ENCODE measurements at regions not wholly inside any gene's neighbourhood (a gene's known extent, or its start where the extent isn't known, plus 50 kb on each side); places are given as distances from the start of the nearest gene placed in this dataset.
"Not testable (repeated sequence)": the region's sequence is repeated elsewhere in the genome, so short reads cannot be mapped to it uniquely, and the experiment has no call there.

- no peak for DNase-seq
Measured at GRCh38 chr18:39299152-39299551, 1733.6 kb upstream of the CELF4 start.

DNA sequence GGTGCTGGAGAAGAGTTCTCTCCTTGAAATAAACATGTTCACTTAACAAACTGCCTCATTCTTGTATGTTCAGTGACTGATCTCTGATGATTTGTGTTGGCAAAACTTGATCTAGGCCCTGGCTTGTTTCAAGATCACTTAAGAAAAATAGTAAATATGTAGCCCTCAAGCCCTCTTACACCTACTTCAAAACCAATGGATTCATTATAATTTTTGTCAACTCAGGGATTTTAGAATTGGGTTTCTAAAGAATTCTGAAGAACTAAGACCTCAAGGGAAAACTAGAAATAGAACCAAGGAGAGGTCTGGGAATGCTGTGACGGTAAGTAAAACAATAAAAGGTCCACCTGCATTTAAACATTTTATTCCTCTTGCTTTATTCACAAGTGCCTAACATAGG, 1731.6 kb upstream of the CELF4 start:
- DNase-seq: no peak

DNA sequence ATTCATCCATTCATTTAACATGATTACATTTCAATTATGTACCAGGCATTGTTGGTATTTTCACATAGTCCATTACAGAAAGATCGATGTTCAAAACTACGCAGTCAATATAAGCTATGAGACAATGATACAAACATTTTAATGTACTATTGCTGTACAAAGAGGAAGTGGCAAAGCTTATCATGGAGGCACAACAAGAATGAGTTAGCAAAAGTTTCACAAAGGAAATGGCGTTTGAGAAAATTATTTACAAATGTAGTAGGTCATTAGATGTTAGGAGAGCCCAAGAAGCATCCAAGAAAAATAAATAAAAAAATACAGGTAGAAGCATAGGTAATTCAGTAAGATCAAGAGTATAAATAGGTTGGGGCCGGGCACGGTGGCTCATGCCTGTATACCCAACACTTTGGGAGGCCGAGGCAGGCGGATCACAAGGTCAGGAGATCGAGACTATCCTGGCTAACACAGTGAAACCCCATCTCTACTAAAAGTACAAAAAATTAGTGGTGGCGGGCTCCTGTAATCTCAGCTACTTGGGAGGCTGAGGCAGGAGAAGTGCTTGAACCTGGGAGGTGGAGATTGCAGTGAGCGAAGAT, 1730.8 kb upstream of the CELF4 start:
- DNase-seq: no peak

- no peak for DNase-seq
Measured at GRCh38 chr18:39276764-39277163, 1711.2 kb upstream of the CELF4 start.

GRCh38 chr18:39274535-39274934, 1708.9 kb upstream of the CELF4 start:
- DNase-seq: no peak

GRCh38 chr18:39272230-39272629, 1706.6 kb upstream of the CELF4 start:
- no peak for DNase-seq

- DNase-seq: no peak
Measured at GRCh38 chr18:39271654-39272053, 1706.1 kb upstream of the CELF4 start.

GRCh38 chr18:39260565-39260964, 1695.0 kb upstream of the CELF4 start:
- no peak for DNase-seq

- no peak for DNase-seq
Measured at GRCh38 chr18:39259736-39260135, 1694.1 kb upstream of the CELF4 start.

GRCh38 chr18:39244242-39244641, 1678.6 kb upstream of the CELF4 start:
- no peak for DNase-seq

GRCh38 chr18:39241534-39241933, 1675.9 kb upstream of the CELF4 start:
- DNase-seq: no peak

GRCh38 chr18:39238981-39239660, 1673.5 kb upstream of the CELF4 start:
- no peak for DNase-seq

DNA sequence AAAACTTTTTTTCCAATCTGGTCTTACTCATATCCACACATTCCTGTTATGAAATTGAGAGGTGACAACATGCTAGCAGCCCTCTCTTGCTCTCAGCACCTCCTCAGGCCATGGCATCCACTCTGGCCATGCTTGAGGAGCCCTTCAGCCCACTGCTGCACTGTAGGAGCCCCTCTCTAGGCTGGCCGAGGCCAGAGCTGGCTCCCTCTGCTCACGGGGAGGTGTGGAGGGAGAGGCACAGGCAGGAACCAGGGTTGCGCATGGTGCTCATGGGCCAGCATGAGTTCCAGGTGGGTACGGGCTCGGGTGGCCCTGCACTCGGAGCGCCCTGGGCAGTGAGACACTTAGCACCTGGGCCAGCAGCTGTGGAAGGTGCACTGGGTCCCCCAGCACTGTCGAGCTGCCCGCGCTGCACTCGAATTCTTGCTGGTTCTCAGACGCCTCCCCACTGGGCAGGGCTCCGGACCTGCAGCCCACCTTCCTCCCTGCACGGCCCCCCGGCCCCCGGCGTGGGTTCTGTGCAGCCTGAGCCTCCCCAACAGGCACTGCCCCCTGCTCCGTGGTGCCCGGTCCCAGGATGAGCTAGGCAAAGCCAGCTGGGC, 1669.6 kb upstream of the CELF4 start:
- DNase-seq: no peak

DNA sequence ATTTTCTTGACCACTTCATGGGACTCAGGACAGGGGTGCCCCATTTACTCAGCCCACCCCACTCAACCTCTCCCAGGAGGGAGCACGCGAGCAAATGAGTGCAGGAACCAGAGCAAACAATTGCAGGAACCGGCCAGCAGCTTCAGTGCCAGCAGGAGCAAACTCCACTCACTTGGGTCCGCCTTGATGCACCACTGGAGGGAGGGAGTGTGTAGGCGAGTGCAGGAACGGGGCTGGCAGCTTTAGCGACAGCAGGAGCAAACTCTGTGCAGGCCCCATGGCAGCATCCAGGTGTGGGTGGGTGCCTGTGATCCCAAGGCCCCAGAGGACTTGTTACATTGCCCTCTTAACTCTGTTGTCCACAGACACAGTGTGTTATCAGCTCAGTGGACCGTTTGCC, 1667.3 kb upstream of the CELF4 start:
- DNase-seq: no peak

GRCh38 chr18:39232490-39232889, 1666.9 kb upstream of the CELF4 start:
- no peak for DNase-seq

GRCh38 chr18:39230086-39230803, 1664.6 kb upstream of the CELF4 start:
- DNase-seq: no peak

GRCh38 chr18:39227769-39228168, 1662.2 kb upstream of the CELF4 start:
- not testable (repeated sequence) for DNase-seq

- no peak for DNase-seq
Measured at GRCh38 chr18:39225373-39225772, 1659.8 kb upstream of the CELF4 start.

GRCh38 chr18:39223283-39223682, 1657.7 kb upstream of the CELF4 start:
- DNase-seq: no peak

DNA sequence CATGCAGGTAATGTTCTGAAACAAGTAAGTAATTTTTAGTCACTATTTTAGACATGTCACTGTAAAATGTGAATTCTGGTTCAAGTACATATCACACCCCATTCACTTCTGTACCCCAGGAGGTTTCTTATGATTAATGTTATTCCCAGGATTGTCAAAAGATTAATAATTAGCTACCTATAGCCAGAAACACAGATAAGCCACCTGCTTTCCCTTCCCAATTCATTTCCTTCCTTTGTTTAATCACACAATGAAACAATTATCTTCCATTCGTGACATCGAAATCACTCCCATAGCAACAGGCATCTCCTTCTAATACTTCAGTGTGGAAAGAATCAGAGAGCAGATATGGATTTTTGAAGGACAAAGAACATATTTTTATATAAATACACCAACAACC, 1650.3 kb upstream of the CELF4 start:
- DNase-seq: no peak

GRCh38 chr18:39211461-39211860, 1645.9 kb upstream of the CELF4 start:
- no peak for DNase-seq

- DNase-seq: no peak
Measured at GRCh38 chr18:39209173-39209572, 1643.6 kb upstream of the CELF4 start.

DNA sequence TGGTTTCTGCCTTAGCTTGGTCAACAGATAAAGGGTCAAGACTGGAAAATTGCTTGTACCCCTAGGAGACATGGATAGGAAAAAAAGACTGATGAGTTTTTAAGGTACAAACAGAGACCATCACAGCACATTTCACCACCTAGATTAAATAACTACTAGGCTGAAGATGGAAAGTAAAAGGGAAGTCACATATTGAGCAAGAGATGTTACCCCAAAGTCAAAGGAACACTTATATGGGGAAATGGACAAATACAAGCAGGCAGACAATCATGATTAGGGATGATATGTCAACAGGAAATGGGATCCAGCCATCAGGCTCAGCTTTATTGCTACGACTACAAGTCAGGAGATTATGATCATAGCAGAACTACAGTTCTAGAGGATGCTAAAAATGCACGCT, 1643.1 kb upstream of the CELF4 start:
- no peak for DNase-seq

GRCh38 chr18:39208190-39208589, 1642.6 kb upstream of the CELF4 start:
- DNase-seq: no peak

Data from activated CD4-positive, alpha-beta T cell treated with anti-CD3 and anti-CD28 coated beads, Interleukin-2, amount 50 U/mL, for 48 hours (primary cell).